Heart left ventricle (tissue), 13 donors: ENCODE measurements at regions not wholly inside any gene's neighbourhood (a gene's known extent, or its start where the extent isn't known, plus 50 kb on each side); places are given as distances from the start of the nearest gene placed in this dataset.

Experiments
- CTCF ChIP-seq, 12 donors: fragments of 200-600 bp; sonication (generic) in 4 of 12; IDR thresholded peaks; one replicate each; pipeline versions ENCODE4 v1.5.0 to v1.8.0; 2018 to 2022; ENCODE audit warnings: antibody characterized with exemption in 12 of 12, mild to moderate bottlenecking in 5 of 12
- POLR2A ChIP-seq, 2 donors: fragments of 450-650 bp; IDR thresholded peaks; one replicate each; pipeline ENCODE4 v1.6.1; 2017; ENCODE audit warnings: antibody characterized with exemption in 2 of 2, mild to moderate bottlenecking in 2 of 2, moderate library complexity in 2 of 2
- donor health status: ischemic (EF 13 %, LVEDD 7.1; RV severe dilation, severe dysfunction).
- donor health status: DM: no; HTN: yes; CAD: no.
- donor health status: DM: no; HTN: no; CAD: no.
- donor health status: ischemic (EF 25% LVEDD 6.9; RV normal size, moderate dysfunction).
- donor health status: ischemic (EF 25% LVEDD 5.7; RV mildly dilated, moderate dysfunction).
- donor health status: ischemic (EF 35%, LVEDD 5.7; RV mildly dilated, moderate dysfunction).
- donor health status: nonischemic (EF 11% LVEDD 7.7; RV severe dilation, severe dysfunction).
- donor health status: DM: yes; HTN: yes; CAD: no.
- donor health status: PGD.
- donor health status: ischemic (EF 29% LVEDD 5.4; RV normal size, mild dysfunction).
- donor health status: nonischemic (EF 23%, LVEDD 6.1; RV moderate dilation, normal function).

- no peak for TF ChIP-seq POLR2A (IDR thresholded peaks at IDR 0.05)
- TF ChIP-seq CTCF (IDR thresholded peaks at IDR 0.05), result no peak
These were observed 398.4 kb upstream of the CNTN3 start for GRCh38 chr3:75012791-75013331.
